PFSK-1 (cell line): ENCODE measurements at regions not wholly inside any gene's neighbourhood (a gene's known extent, or its start where the extent isn't known, plus 50 kb on each side); places are given as distances from the start of the nearest gene placed in this dataset.

ENCODE experiments used
- FOXP2 ChIP-seq: optimal IDR thresholded peaks from 2 replicates; pipeline ENCODE3; 2011; ENCODE audit warnings: borderline replicate concordance, control low read depth, inconsistent platforms; ENCODE audit not compliant: insufficient read depth; ENCODE audit errors: extremely low read length, extremely low read depth
- POLR2AphosphoS5 ChIP-seq: IDR thresholded peaks from 2 replicates; pipeline ENCODE4 v1.6.1; 2012; ENCODE audit warnings: low read depth, mild to moderate bottlenecking, control low read depth, low read length, moderate library complexity
- SIN3A ChIP-seq: IDR thresholded peaks from 2 replicates; pipeline ENCODE4 v1.6.1; 2012; ENCODE audit warnings: mild to moderate bottlenecking, low read length, moderate library complexity, borderline replicate concordance; ENCODE audit not compliant: insufficient read depth
- TAF1 ChIP-seq: IDR thresholded peaks from 2 replicates; pipeline ENCODE4 v1.6.1; 2012; ENCODE audit warnings: low read length, control low read depth, borderline replicate concordance; ENCODE audit not compliant: insufficient read depth
- TF ChIP-seq, protein P1 (sequence below), 2 experiments: IDR thresholded peaks; 2 replicates each; pipeline versions ENCODE4 v1.6.1 to v1.8.0; 2011 to 2012; ENCODE audit warnings: low read depth in 2 of 2, low read length in 2 of 2, control low read depth in 1 of 2, inconsistent platforms in 1 of 2, mild to moderate bottlenecking in 1 of 2, moderate library complexity in 1 of 2; ENCODE audit not compliant: insufficient read depth in 1 of 2

DNA sequence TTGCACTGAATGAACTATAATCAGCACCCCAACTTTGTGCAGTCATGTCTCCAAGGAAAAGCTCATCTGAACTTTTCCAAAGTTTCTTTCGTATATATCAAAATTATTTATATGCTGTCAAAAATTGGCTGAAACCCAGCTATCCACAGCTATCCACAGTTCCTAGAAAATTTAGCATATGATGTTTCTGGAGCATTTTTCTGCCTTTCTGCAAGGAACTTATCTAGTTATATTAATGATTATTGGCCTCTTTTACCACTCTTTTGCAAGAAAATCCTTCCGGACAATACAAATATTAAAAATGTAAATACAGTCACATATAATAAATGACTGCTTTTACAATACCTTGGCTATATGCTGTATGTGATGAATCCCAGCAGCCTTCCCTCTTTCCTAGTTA is 270.2 kb downstream of the TMEM167A start:
- TF ChIP-seq, protein P1, sequence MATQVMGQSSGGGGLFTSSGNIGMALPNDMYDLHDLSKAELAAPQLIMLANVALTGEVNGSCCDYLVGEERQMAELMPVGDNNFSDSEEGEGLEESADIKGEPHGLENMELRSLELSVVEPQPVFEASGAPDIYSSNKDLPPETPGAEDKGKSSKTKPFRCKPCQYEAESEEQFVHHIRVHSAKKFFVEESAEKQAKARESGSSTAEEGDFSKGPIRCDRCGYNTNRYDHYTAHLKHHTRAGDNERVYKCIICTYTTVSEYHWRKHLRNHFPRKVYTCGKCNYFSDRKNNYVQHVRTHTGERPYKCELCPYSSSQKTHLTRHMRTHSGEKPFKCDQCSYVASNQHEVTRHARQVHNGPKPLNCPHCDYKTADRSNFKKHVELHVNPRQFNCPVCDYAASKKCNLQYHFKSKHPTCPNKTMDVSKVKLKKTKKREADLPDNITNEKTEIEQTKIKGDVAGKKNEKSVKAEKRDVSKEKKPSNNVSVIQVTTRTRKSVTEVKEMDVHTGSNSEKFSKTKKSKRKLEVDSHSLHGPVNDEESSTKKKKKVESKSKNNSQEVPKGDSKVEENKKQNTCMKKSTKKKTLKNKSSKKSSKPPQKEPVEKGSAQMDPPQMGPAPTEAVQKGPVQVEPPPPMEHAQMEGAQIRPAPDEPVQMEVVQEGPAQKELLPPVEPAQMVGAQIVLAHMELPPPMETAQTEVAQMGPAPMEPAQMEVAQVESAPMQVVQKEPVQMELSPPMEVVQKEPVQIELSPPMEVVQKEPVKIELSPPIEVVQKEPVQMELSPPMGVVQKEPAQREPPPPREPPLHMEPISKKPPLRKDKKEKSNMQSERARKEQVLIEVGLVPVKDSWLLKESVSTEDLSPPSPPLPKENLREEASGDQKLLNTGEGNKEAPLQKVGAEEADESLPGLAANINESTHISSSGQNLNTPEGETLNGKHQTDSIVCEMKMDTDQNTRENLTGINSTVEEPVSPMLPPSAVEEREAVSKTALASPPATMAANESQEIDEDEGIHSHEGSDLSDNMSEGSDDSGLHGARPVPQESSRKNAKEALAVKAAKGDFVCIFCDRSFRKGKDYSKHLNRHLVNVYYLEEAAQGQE (IDR thresholded peaks at IDR 0.05; ENCODE audit: insufficient read depth in 1 of 2, low read depth in 2 of 2, low read length in 2 of 2) = no peak
- TF ChIP-seq TAF1 (no peak), FOXP2 (no peak), SIN3A (no peak), POLR2AphosphoS5 (no peak)

DNA sequence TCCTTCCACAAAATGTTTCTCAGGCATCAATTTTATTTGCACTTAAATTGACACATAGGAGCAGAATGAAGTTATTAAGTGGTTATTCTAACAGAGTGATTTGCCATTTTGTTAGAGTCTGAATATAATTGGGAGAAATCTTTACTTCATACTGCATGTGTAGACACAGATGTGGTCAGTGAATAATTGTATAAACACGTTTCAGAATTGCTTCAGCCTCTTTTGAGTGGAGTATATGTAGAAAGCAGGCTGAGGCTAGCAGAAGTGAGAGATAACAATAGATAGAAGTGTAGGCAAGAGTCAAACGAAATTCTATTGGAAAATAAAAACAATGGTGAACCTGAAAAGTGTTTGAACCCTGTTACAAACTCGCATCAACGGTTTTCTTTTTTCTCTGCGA is 270.7 kb downstream of the TMEM167A start:
- no peak for TF ChIP-seq TAF1

DNA sequence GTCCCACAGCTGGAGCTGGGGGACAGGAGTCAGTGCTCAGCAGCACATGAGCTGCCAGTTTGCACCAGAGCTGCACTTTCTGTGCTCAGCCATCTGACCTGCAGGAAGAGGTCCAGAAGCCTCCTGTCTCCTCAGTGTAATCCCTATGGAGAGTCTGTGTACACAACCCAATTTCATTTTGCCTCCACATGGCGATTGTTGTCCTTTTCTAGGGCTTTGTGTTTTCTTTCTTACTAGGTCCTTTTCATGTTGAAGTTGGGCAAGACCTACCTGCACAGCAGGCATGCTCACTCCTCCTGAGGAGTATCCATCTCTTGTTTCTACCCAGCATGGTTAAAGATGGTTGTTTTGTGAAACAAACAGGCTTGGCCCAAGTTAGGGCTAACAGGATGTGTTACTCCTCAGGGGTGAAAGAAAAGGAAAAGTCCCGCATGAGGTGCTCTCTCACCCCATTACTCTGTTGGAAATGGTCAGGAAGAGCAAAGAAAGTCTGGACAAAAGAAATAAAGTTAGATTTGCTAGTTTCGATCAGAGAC is 273.0 kb downstream of the TMEM167A start:
- no peak for TF ChIP-seq SIN3A

DNA sequence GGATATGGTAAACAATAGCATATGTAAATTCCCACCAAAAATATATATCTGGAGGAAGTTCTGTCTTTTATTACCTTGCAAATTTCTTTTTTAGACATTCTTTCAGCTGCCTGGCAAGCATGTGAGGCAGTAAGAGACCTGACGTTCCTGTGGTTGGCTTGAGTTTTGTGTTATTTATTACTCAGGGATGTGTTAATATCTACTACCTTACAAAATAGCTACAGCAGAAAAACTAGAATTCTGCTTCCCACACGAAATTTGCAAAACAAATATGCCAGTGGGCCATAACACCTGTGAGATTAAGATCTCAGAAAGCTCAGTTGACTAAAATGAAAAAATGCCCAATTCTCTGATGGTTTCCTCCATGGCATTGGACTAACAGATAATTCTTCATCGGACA is 274.2 kb downstream of the TMEM167A start:
- TF ChIP-seq FOXP2 (no peak), SIN3A (no peak), POLR2AphosphoS5 (no peak), TAF1 (no peak)
- TF ChIP-seq, protein P1 (IDR thresholded peaks at IDR 0.05; ENCODE audit: insufficient read depth in 1 of 2, low read depth in 2 of 2, low read length in 2 of 2) = no peak

DNA sequence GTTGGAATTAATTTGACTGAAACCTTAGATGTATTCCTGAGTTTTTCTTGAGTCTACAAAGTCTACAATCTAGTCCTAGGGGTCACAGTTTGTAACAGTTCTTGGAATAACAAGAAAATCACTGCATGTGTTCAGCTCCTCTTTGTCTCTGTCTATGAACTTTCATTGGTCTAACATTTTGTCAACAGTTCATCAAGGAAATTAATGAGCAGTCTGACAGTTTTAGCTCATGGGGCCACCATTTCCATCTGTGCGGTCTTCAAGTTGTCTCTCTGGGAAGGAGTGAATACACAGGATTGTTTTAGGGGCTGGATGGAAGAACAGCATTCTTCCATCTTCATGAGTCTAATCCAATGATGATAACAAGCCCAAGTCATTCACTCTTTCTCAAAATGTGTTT is 276.4 kb downstream of the TMEM167A start:
- TF ChIP-seq FOXP2 = no peak
- TF ChIP-seq POLR2AphosphoS5 = no peak
- TF ChIP-seq SIN3A = no peak
- TF ChIP-seq, protein P1 (IDR thresholded peaks at IDR 0.05; ENCODE audit: insufficient read depth in 1 of 2, low read depth in 2 of 2, low read length in 2 of 2) = no peak
- TF ChIP-seq TAF1 = no peak

DNA sequence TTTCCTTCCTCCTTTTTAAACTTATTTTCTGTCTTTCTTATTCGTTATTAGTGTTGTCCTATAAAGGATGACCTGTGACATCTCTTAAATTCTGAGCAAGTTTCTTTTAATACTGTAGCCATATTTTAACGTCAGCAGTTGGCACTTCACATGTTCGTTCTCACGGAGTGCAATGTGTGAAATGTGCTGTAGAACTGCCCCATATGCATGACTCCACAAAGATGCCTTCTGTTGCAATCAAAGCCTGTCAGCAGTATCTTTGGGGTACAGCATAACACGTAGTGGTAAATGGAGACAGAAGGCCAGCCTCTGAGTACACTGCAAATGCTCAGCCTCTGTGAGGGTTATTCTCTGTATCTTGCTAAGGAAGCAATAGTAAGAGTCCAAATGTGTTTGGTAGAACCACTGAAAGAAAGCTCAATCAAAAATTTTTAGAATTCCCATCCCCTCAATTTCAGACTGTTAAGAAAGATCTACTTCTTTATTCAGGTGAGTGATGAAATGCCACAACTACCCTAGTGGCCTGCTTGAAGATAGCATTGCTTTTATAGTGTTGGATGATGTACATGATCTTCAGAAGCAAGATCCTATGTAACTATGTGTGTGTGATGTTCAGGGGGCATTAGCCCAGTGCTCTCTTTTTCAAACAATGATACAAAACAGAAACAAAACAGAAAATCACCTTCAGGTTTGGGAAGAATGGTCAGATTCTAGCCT is 277.7 kb downstream of the TMEM167A start:
- TF ChIP-seq, protein P1 (IDR thresholded peaks at IDR 0.05; ENCODE audit: insufficient read depth in 1 of 2, low read depth in 2 of 2, low read length in 2 of 2) = no peak
- no peak for TF ChIP-seq FOXP2
- TF ChIP-seq TAF1 = no peak
- no peak for TF ChIP-seq SIN3A
- TF ChIP-seq POLR2AphosphoS5 = no peak
